ENCODE measurements at regions not wholly inside any gene's neighbourhood (a gene's known extent, or its start where the extent isn't known, plus 50 kb on each side); places are given as distances from the start of the nearest gene placed in this dataset.

- peak; percentile 7 for DNase-seq
Measured at GRCh38 chr17:77479372-77480198, 338.8 kb downstream of the SEC14L1 start.

DNA sequence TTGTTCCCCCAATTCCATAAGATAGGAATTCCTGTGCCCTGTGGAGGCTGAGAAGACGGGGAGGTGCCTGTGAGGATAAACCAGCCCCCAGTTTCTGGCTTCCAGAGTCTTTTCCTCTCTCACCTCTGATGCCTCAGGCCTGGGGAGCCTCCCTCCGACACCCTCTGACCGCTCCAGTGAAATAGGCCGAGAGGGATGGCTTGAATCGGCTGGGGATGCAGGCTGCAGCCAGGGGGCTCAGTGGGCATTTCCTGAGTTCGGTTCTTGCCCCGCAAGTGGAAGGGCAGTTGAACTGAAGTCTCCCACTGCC is 339.4 kb downstream of the SEC14L1 start:
- DNase-seq = no peak

GRCh38 chr17:77480509-77481215 is 339.9 kb downstream of the SEC14L1 start:
- DNase-seq = no peak

GRCh38 chr17:77481476-77482374 is 341.0 kb downstream of the SEC14L1 start:
- no peak for DNase-seq

GRCh38 chr17:77482375-77483127 is 341.8 kb downstream of the SEC14L1 start:
- DNase-seq = no peak

DNA sequence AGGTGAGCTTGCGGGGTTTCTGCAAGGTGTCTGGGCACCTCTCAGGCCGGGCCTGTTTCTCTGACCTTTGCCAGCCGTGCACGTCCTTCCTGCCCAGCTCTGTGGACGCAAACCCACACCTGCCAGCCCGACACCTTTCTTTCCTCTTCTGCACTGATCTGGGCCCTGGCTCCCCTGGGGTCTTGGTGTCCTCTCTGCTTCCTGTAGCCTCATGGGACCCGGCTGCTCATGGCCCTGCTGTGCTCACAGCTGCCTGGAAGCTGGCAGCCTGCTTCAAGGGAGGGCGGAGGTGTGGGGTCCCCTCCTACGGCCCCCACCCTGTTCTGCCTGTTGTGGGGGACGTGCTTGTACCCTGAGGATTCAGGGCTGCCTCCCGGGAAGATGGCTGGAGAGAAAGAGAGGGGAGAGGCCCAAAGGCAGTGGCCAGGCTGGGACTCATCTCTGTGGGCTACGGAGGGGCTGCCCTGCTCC is 342.4 kb downstream of the SEC14L1 start:
- no peak for DNase-seq

GRCh38 chr17:77484111-77484510 is 343.3 kb downstream of the SEC14L1 start:
- DNase-seq = no peak

DNA sequence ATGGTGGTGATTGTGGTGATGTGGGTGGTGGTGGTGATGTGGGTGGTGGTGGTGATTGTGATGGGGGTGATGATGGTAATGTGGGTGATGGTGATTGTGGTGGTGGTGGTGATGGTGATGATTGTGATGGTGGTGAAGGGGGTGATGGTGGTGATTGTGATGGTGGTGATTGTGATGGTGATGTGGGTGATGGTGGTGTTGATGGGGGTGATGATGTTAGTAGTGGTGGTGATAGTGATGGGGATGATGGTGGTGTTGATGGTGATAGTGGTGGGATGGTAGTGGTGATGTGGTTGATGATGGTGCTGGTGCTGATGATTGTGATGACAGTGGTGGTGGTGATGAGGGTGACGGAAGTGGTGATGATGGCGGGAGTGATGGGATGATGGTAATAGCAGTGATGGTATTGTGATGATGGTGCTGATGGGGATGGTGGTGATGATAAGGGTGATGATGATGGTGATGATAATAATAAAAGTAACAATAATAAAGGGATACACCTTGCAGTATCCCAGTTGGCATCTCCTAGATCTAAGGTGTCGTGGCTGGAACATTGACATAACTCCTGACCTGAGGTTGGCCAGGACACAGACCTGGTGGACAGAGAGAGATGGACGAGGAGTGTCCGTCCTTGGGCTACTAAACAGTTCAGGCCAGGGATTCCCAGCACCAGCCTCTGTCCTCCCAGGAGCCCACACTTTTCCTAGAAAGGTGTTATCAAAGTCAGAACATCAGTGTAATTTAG is 344.5 kb downstream of the SEC14L1 start:
- no peak for DNase-seq

- no peak for DNase-seq
Measured at GRCh38 chr17:77487211-77487629, 346.5 kb downstream of the SEC14L1 start.

- no peak for DNase-seq
Measured at GRCh38 chr17:77487677-77488530, 347.1 kb downstream of the SEC14L1 start.

DNA sequence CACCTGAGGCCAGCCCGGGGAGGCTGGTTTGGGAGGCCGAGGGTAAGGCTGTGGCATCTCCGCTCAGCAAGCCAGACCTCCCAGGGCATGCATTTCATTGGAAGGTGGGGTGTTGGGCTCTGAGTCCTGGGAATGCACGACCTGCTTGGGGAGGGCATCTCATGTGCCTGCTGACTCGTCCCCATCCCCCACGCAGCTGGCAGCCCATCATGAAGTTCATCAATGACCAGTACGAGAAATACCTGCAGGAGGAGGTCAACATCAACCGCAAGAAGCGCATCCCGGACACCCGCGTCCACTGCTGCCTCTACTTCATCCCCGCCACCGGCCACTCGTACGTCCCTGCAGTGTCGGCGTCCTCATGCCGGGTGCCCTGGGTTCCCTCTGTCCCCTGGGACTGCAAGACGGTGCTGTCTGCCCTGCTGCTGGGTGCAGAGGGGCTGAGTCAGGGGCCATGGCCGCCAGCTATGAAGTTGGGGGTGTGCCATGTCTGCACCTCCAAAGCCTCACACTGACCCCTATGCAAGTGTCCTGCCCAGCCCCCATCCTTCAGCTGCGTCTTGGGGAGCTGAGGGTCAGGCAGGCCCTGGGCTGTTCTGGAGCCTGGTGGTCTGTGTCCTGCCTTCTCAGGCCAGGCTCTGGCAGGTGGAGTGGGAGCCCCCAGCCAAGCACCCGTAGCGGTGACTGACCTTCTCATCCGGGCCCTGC is 347.9 kb downstream of the SEC14L1 start:
- DNase-seq = no peak

DNA sequence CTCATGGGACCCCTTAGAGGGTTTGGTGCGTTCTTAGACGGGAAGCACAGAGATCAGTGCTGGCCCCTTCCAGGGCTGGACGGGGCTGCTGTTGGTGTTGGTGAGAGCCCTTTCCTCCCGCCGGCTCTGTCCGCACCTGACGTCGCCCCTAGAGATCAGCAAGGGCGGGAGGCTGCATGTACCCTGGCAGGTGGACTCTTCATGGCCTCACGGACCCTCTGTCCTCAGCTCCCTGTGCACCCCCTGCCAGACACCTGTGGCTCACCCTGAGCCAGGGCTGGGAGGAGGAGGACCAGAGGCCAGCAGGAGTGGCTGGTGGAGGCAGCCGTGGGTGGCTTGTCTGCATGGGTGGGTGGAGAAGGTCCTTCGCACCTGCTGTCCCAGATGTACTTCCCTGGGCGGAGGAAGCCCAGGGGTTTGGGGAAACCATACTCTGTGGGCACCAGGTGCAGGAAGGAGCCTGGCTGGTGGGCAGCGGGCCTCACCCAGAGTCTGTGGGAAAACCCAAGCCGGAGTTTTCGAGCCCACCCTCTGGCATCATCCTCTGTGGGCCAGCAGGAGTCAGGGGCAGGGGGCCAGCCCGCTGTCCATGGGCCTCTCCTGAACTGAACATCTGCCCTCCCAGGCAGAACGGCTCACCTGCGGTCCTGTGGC is 348.6 kb downstream of the SEC14L1 start:
- no peak for DNase-seq

GRCh38 chr17:77489893-77490255 is 349.1 kb downstream of the SEC14L1 start:
- DNase-seq = no peak

DNA sequence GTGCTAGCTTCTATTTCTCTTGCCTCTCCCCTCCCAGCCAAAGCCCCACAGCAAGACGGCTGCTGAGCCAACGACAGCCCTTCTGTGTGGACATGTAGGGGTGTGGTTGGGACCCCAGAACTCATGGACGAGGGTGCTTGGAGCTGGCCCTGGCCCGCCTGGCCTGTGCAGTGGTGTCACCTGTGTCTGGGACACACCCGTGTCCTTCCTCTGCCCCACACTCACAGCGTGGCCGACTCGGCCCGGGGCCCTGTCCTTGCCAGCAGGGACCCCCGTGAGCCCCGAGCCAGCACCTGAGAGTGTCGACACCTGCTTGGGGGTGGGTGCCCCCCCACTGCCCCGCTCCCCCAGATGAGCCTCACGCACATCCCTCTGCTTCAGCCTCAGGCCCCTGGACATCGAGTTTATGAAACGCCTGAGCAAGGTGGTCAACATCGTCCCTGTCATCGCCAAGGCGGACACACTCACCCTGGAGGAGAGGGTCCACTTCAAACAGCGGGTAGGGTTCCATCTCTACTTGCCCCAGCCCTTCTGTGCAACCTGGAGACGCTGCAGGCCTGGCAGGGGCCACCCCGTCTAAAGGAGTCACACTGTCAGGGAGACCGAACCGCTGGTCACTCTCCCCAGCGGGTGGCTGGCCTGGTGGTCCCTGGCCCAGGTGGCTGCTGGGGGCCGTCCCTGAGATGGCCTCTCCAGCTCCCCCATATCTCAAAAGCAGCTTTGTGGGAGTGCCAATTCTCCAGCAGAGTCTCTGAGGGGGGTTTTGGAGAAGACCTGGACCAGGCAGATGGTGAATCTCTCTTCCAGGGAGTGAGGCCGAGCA is 349.8 kb downstream of the SEC14L1 start:
- no peak for DNase-seq

- DNase-seq = no peak
Measured at GRCh38 chr17:77491921-77492445, 351.2 kb downstream of the SEC14L1 start.

GRCh38 chr17:77492446-77493237 is 351.9 kb downstream of the SEC14L1 start:
- no peak for DNase-seq

- DNase-seq = no peak
Measured at GRCh38 chr17:77493238-77493820, 352.6 kb downstream of the SEC14L1 start.

Data from NCI-H2171 treated with DMSO at 0.1 percent for 48 hours (cell line).